ENCODE measurements at regions not wholly inside any gene's neighbourhood (a gene's known extent, or its start where the extent isn't known, plus 50 kb on each side); places are given as distances from the start of the nearest gene placed in this dataset.

DNA sequence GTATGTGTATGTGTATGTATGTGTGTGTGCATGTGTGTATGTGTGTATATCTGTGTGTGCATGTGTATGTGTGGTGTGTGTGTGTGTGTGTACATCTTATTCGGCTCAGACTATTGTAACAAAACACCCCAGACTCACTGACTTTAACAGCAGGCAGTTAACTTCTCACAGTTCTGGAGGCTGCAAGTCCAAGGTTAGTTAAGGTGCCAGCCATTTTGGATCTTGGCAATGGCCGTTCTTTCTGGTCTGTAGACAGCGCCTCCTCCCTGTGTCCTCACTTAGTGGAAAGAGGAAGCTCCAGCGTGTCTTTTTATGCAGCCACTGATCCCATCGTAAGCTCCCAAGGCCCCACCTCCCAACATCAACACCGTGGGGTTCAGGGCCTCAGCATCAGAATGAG is 128.3 kb upstream of the THBS2 start:
- TF ChIP-seq, protein P1, sequence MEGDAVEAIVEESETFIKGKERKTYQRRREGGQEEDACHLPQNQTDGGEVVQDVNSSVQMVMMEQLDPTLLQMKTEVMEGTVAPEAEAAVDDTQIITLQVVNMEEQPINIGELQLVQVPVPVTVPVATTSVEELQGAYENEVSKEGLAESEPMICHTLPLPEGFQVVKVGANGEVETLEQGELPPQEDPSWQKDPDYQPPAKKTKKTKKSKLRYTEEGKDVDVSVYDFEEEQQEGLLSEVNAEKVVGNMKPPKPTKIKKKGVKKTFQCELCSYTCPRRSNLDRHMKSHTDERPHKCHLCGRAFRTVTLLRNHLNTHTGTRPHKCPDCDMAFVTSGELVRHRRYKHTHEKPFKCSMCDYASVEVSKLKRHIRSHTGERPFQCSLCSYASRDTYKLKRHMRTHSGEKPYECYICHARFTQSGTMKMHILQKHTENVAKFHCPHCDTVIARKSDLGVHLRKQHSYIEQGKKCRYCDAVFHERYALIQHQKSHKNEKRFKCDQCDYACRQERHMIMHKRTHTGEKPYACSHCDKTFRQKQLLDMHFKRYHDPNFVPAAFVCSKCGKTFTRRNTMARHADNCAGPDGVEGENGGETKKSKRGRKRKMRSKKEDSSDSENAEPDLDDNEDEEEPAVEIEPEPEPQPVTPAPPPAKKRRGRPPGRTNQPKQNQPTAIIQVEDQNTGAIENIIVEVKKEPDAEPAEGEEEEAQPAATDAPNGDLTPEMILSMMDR (conservative IDR thresholded peaks at IDR 0.05; ENCODE audit: low read depth, low read length), result no peak
- TF ChIP-seq EZH2 (IDR thresholded peaks at IDR 0.05; ENCODE audit: borderline replicate concordance, low read depth, low read length, poor library complexity, severe bottlenecking), result no peak

Measured in A673 (cell line).